HG03378 (cell line): ENCODE measurements at regions not wholly inside any gene's neighbourhood (a gene's known extent, or its start where the extent isn't known, plus 50 kb on each side); places are given as distances from the start of the nearest gene placed in this dataset.
"Not testable (repeated sequence)": the region's sequence is repeated elsewhere in the genome, so short reads cannot be mapped to it uniquely, and the experiment has no call there.

Source experiments
- ATAC-seq: cut with Tn5 transposase; IDR thresholded peaks from one replicate; pipeline ENCODE4 v1.9.1; 2021; ENCODE audit warnings: mild to moderate bottlenecking, moderate library complexity; ENCODE audit not compliant: unreplicated experiment

GRCh38 chr1:143842058-143842457 is 129.7 kb downstream of the FAM72C start:
- ATAC-seq = not testable (repeated sequence)

GRCh38 chr1:143839182-143839581 is 132.6 kb downstream of the FAM72C start:
- not testable (repeated sequence) for ATAC-seq

- not testable (repeated sequence) for ATAC-seq
These were observed 133.2 kb downstream of the FAM72C start for GRCh38 chr1:143838598-143838929.

- ATAC-seq = not testable (repeated sequence)
These were observed 133.7 kb downstream of the FAM72C start for GRCh38 chr1:143837924-143838597.

GRCh38 chr1:143833376-143833775 is 138.4 kb downstream of the FAM72C start:
- ATAC-seq = not testable (repeated sequence)

- ATAC-seq = not testable (repeated sequence)
These were observed 139.4 kb downstream of the FAM72C start for GRCh38 chr1:143832379-143832716.

GRCh38 chr1:143831479-143832378 is 140.1 kb downstream of the FAM72C start:
- ATAC-seq = not testable (repeated sequence)

- not testable (repeated sequence) for ATAC-seq
These were observed 145.6 kb downstream of the FAM72C start for GRCh38 chr1:143826162-143826561.

- ATAC-seq = not testable (repeated sequence)
These were observed 147.5 kb downstream of the FAM72C start for GRCh38 chr1:143824266-143824665.

- ATAC-seq = not testable (repeated sequence)
These were observed 151.7 kb downstream of the FAM72C start for GRCh38 chr1:143820058-143820457.

GRCh38 chr1:143816369-143816768 is 155.4 kb downstream of the FAM72C start:
- ATAC-seq = not testable (repeated sequence)

- ATAC-seq = not testable (repeated sequence)
These were observed 166.4 kb downstream of the FAM72C start for GRCh38 chr1:143805374-143805773.

- not testable (repeated sequence) for ATAC-seq
These were observed 167.0 kb downstream of the FAM72C start for GRCh38 chr1:143804707-143805356.

- not testable (repeated sequence) for ATAC-seq
These were observed 167.8 kb downstream of the FAM72C start for GRCh38 chr1:143803927-143804411.

- ATAC-seq = not testable (repeated sequence)
These were observed 168.7 kb downstream of the FAM72C start for GRCh38 chr1:143803095-143803494.

- ATAC-seq = not testable (repeated sequence)
These were observed 172.1 kb downstream of the FAM72C start for GRCh38 chr1:143799568-143800187.

GRCh38 chr1:143796369-143796768 is 175.4 kb downstream of the FAM72C start:
- ATAC-seq = not testable (repeated sequence)

GRCh38 chr1:143792047-143792937 is 179.5 kb downstream of the FAM72C start:
- ATAC-seq = not testable (repeated sequence)

GRCh38 chr1:143786381-143786780 is 185.4 kb downstream of the FAM72C start:
- not testable (repeated sequence) for ATAC-seq

- not testable (repeated sequence) for ATAC-seq
These were observed 185.9 kb downstream of the FAM72C start for GRCh38 chr1:143785883-143786282.
